ENCODE measurements at regions not wholly inside any gene's neighbourhood (a gene's known extent, or its start where the extent isn't known, plus 50 kb on each side); places are given as distances from the start of the nearest gene placed in this dataset.

DNA sequence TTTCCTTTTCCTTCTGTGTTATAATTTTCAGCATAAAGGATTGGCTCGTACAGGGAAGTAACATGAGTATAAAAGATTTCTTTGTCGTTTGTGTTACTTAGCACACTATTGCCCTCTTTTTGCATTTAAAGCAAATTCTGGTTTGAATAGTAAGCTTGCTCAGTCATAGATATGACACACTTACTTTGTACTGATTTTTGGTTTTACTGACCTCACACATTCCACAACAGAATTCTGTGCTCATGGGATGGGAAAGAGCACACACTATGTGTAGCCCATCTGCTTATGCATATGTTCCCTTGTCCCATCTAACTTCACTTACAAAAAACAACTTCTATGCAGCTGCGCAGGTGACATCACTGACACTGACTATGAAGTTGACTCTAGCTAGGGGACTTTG is 111.9 kb upstream of the MTAP start:
- TF ChIP-seq ARNT (IDR thresholded peaks at IDR 0.05) (no peak), CTBP1 (IDR thresholded peaks at IDR 0.05; ENCODE audit: borderline replicate concordance) (no peak), L3MBTL2 (conservative IDR thresholded peaks at IDR 0.05) (no peak), SP1 (IDR thresholded peaks at IDR 0.05) (no peak), ELF4 (IDR thresholded peaks at IDR 0.05) (no peak), BHLHE40 (IDR thresholded peaks at IDR 0.05; ENCODE audit: borderline replicate concordance) (no peak), LEF1 (IDR thresholded peaks at IDR 0.05; ENCODE audit: borderline replicate concordance) (no peak)

Measured in HEK293T (cell line).